HEK293T (cell line): ENCODE measurements at regions not wholly inside any gene's neighbourhood (a gene's known extent, or its start where the extent isn't known, plus 50 kb on each side); places are given as distances from the start of the nearest gene placed in this dataset.

Experiments used
- CTCF ChIA-PET: fragments of 350-600 bp; formaldehyde crosslinking; extraction: SDS; loops from one replicate; lab custom pipeline; 2021; ENCODE audit warnings: antibody characterized with exemption, inconsistent platforms; lab: Yijun Ruan, JAX
- POLR2A ChIA-PET: fragments of 350-600 bp; formaldehyde crosslinking; extraction: SDS; loops from one replicate; lab custom pipeline; 2020; ENCODE audit warnings: antibody characterized with exemption, inconsistent platforms; lab: Yijun Ruan, JAX
- DNase-seq: peaks from one replicate; pipeline ENCODE4 v3.0.0; 2012; ENCODE audit warnings: mixed read lengths; ENCODE audit errors: extremely low spot score
- ARNT ChIP-seq: fragments of 450-650 bp; IDR thresholded peaks from 2 replicates; pipeline ENCODE4 v1.6.1; 2017; ENCODE audit warnings: mild to moderate bottlenecking
- BHLHE40 ChIP-seq: fragments of 450-650 bp; IDR thresholded peaks from 2 replicates; pipeline ENCODE4 v1.6.1; 2016; ENCODE audit warnings: mild to moderate bottlenecking, moderate library complexity, borderline replicate concordance
- CTBP1 ChIP-seq: fragments of 450-650 bp; IDR thresholded peaks from 2 replicates; pipeline ENCODE4 v1.6.1; 2016; ENCODE audit warnings: borderline replicate concordance
- ELF4 ChIP-seq: fragments of 450-650 bp; IDR thresholded peaks from 2 replicates; pipeline ENCODE4 v1.6.1; 2017; ENCODE audit warnings: antibody characterized with exemption
- FOXA1 ChIP-seq: fragments of 450-650 bp; IDR thresholded peaks from 2 replicates; pipeline ENCODE4 v1.6.1; 2016; ENCODE audit warnings: mild to moderate bottlenecking
- FOXK2 ChIP-seq: fragments of 450-650 bp; IDR thresholded peaks from 2 replicates; pipeline ENCODE4 v1.6.1; 2016; ENCODE audit warnings: mild to moderate bottlenecking
- FOXM1 ChIP-seq: fragments of 450-650 bp; IDR thresholded peaks from 2 replicates; pipeline ENCODE4 v1.6.1; 2017; ENCODE audit warnings: mild to moderate bottlenecking, borderline replicate concordance
- HDGF ChIP-seq: fragments of 450-650 bp; IDR thresholded peaks from 2 replicates; pipeline ENCODE4 v1.6.1; 2017; ENCODE audit warnings: antibody characterized with exemption, borderline replicate concordance
- L3MBTL2 ChIP-seq: fragments of 450-650 bp; conservative IDR thresholded peaks from 2 replicates; pipeline ENCODE4 v1.6.1; 2016; ENCODE audit warnings: mild to moderate bottlenecking
- LEF1 ChIP-seq: fragments of 450-650 bp; IDR thresholded peaks from 2 replicates; pipeline ENCODE4 v1.6.1; 2017; ENCODE audit warnings: mild to moderate bottlenecking, borderline replicate concordance
- NFRKB ChIP-seq: fragments of 450-650 bp; IDR thresholded peaks from 2 replicates; pipeline ENCODE4 v1.6.1; 2016; ENCODE audit warnings: mild to moderate bottlenecking, moderate library complexity
- SP1 ChIP-seq: fragments of 450-650 bp; IDR thresholded peaks from 2 replicates; pipeline ENCODE4 v1.6.1; 2017
- SUZ12 ChIP-seq: fragments of 450-650 bp; IDR thresholded peaks from 2 replicates; pipeline ENCODE4 v1.6.1; 2016; ENCODE audit warnings: mild to moderate bottlenecking
- TARDBP ChIP-seq: fragments of 450-650 bp; IDR thresholded peaks from 2 replicates; pipeline ENCODE4 v1.6.1; 2016
- ZNF384 ChIP-seq: fragments of 450-650 bp; IDR thresholded peaks from 2 replicates; pipeline ENCODE4 v1.6.1; 2016
- TF ChIP-seq, protein P1 (sequence below): fragments of 450-650 bp; IDR thresholded peaks from 2 replicates; pipeline ENCODE4 v1.6.1; 2016

DNA sequence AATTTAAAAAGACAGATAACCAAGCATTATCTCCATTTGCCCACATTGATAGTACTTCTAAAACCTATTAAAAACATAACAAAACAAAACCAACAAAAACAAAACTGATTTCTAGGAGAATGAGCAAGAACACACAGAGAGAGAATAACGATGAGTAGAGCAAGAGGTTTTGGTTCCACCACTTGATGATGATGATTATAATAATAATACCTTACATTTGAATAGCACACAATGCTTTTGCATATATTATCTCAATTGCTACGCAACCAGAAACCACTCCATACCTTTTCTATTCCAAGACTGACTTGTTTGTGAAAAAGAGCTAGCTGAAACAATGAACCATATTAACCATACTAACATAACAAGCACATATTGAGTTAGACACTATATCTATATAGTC lies 1090.9 kb downstream of the SH3BGRL start:
- TF ChIP-seq, protein P1, sequence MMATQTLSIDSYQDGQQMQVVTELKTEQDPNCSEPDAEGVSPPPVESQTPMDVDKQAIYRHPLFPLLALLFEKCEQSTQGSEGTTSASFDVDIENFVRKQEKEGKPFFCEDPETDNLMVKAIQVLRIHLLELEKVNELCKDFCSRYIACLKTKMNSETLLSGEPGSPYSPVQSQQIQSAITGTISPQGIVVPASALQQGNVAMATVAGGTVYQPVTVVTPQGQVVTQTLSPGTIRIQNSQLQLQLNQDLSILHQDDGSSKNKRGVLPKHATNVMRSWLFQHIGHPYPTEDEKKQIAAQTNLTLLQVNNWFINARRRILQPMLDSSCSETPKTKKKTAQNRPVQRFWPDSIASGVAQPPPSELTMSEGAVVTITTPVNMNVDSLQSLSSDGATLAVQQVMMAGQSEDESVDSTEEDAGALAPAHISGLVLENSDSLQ = no peak
- TF ChIP-seq SUZ12 = no peak
- ChIA-PET POLR2A (no interaction called here), CTCF (no interaction called here)
- DNase-seq = no peak

DNA sequence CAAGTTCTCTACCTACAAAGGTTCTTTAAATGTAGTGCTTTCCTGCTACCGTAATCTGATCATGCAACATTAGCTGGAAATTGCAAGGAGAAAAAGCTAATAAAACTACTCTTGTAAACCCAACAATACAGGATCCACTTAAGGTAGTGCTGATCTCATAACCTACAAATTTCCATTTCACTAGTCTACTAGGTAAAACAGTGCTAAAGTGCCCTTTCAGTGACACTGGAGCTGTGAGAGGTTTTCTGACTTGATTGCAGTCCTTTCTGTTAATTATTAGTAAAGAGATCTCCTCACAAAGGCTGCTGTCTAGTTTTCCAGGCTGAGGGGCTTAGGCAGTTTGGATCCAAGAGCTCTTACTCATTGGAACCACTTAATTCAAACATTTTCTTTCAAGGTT lies 1118.7 kb downstream of the SH3BGRL start:
- DNase-seq = no peak
- ChIA-PET POLR2A (no interaction called here), CTCF (no interaction called here)
- TF ChIP-seq FOXK2 = no peak
- no peak for TF ChIP-seq NFRKB
- no peak for TF ChIP-seq LEF1
- TF ChIP-seq ARNT = no peak
- TF ChIP-seq BHLHE40 = no peak
- no peak for TF ChIP-seq SUZ12
- no peak for TF ChIP-seq FOXA1
- TF ChIP-seq ELF4 = no peak

DNA sequence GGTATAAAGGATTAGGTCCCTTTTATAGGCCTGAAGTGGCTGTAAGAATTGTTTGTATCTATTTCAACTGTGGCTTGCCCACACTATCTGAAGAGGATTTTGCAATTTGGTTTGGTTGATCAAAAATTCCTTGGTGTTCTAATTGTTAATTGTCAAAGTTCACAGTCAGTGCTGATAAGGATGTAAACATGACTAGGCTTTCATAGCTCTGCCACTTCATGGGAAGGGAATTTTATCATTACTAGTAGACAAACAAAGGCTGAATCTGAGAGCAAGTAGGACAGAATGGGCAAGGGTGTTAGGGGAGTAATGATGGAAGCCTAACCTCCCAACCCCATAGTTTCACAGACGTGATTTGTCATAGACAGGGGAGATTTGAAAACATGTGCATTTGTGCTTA lies 1131.7 kb downstream of the SH3BGRL start:
- DNase-seq = no peak
- ChIA-PET CTCF (no interaction called here), POLR2A (no interaction called here)

DNA sequence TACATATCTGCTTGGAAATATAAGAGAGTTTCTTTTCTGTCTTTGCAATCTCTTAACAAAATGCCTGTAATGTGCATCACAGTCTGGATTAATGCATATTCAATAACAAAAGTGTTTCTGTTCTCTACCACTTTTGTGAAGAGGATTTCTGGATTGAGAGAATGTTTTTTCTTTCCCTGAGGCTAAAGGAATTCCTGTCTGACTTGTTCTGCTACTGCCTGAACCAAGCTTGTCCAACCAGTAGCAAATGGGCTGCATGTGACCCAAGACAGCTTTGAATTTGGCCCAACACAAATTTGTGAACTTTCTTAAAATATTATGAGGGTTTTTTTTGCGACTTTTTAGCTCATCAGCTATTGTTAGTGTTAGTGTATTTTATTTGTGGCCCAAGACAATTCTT lies 1133.9 kb downstream of the SH3BGRL start:
- TF ChIP-seq ARNT (no peak), LEF1 (no peak), FOXA1 (no peak), HDGF (no peak), NFRKB (no peak), FOXK2 (no peak), SUZ12 (no peak), BHLHE40 (no peak), ELF4 (no peak), CTBP1 (no peak), FOXM1 (no peak), L3MBTL2 (no peak), ZNF384 (no peak), SP1 (no peak), TARDBP (no peak)
- TF ChIP-seq, protein P1 = no peak
- ChIA-PET CTCF (no interaction called here), POLR2A (no interaction called here)
- no peak for DNase-seq

More for the DNA sequence above, 1131.7 kb downstream of the SH3BGRL start:
- TF ChIP-seq FOXA1 (no peak), ZNF384 (no peak), FOXM1 (no peak), ELF4 (no peak), NFRKB (no peak), CTBP1 (no peak), L3MBTL2 (no peak), LEF1 (no peak), SP1 (no peak)
- TF ChIP-seq, protein P1 = no peak

DNA sequence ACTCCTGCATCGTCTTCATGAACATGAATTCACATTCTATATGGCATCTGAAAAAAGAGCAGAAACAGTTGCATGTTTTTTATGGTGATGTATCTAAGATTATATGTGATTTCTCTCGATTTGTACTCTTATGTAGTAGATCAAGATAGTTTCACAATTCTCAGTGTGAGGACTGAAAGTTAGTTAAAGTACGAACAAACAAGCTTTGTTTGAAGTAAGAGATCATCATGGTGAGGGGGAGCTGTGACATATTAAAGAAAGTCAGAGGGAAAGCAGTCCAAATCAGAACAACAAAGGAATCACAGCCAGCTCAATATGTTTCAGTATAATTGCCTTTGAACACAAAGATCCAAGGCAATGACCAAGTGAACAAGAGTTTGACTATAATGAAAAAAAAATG lies 1140.6 kb downstream of the SH3BGRL start:
- no peak for DNase-seq
- ChIA-PET POLR2A (no interaction called here), CTCF (no interaction called here)
- TF ChIP-seq TARDBP (no peak), ELF4 (no peak), ZNF384 (no peak), BHLHE40 (no peak), L3MBTL2 (no peak), FOXK2 (no peak), CTBP1 (no peak), LEF1 (no peak), FOXA1 (no peak), HDGF (no peak), FOXM1 (no peak), ARNT (no peak), SUZ12 (no peak), NFRKB (no peak), SP1 (no peak)
- TF ChIP-seq, protein P1 = no peak

DNA sequence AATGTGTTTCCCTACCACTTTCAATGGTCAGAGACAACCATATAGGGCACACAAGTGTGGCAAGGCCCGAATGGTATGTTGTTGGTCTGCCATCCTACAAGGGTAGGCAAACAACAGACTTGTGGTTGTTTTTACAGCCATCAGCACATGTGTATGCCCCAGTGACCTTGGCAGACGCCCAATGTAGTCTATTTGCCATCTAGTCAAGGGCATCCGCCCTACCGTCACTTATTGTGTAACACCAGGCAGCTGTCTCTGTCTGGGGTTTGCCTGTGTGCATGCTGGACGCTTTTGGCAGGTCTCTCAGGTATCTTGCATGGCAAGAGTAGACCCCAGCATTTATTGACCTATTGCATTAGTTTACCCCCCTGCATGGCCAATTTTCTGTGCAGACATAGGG lies 1145.5 kb upstream of the POU3F4 start:
- no peak for DNase-seq
- POLR2A ChIA-PET = no interaction called here
- TF ChIP-seq TARDBP = no peak
- TF ChIP-seq FOXA1 = no peak
- TF ChIP-seq L3MBTL2 = no peak
- no peak for TF ChIP-seq ZNF384
- TF ChIP-seq FOXM1 = no peak
- TF ChIP-seq FOXK2 = no peak
- TF ChIP-seq SUZ12 = no peak
- CTCF ChIA-PET = no interaction called here
